Sigmoid colon (tissue), 6 donors: ENCODE measurements at regions not wholly inside any gene's neighbourhood (a gene's known extent, or its start where the extent isn't known, plus 50 kb on each side); places are given as distances from the start of the nearest gene placed in this dataset.

Source experiments
- DNase-seq: peaks from one replicate; pipeline ENCODE4 v3.0.0-alpha.2; 2019
- H3K27ac ChIP-seq, 4 donors: fragments of 200-600 bp; sonication (generic); one replicate each; pipeline ENCODE4 v1.5.1; 2016 to 2019; ENCODE audit warnings: mild to moderate bottlenecking in 1 of 4
- H3K27me3 ChIP-seq, 3 donors: fragments of 200-600 bp; sonication (generic); one replicate each; pipeline ENCODE4 v1.5.1; 2019; ENCODE audit warnings: mild to moderate bottlenecking in 1 of 3
- H3K36me3 ChIP-seq, 4 donors: fragments of 200-600 bp; sonication (generic); one replicate each; pipeline ENCODE4 v1.5.1; 2016 to 2019
- H3K4me1 ChIP-seq, 4 donors: fragments of 200-600 bp; sonication (generic); one replicate each; pipeline ENCODE4 v1.5.1; 2017 to 2019
- H3K4me3 ChIP-seq, 4 donors: fragments of 200-600 bp; sonication (generic); one replicate each; pipeline ENCODE4 v1.5.1; 2017 to 2019; ENCODE audit warnings: mild to moderate bottlenecking in 2 of 4, moderate library complexity in 1 of 4
- H3K9me3 ChIP-seq, 4 donors: fragments of 200-600 bp in 3 of 4; sonication (generic) in 3 of 4; one replicate each; pipeline versions ENCODE4 v1.5.1 to v1.6.1; 2013 to 2019
- EP300 ChIP-seq, 4 donors: sonication (generic); formaldehyde crosslinking; IDR thresholded peaks; one replicate each; pipeline ENCODE4 v1.6.1; 2017; ENCODE audit warnings: antibody characterized with exemption in 4 of 4
- POLR2A ChIP-seq, 2 donors: fragments of 450-650 bp; IDR thresholded peaks; one replicate each; pipeline ENCODE4 v1.6.1; 2016; ENCODE audit warnings: antibody characterized with exemption in 2 of 2, mild to moderate bottlenecking in 2 of 2, moderate library complexity in 2 of 2
- POLR2AphosphoS5 ChIP-seq, 4 donors: sonication (generic); formaldehyde crosslinking; IDR thresholded peaks; one replicate each; pipeline ENCODE4 v1.6.1; 2017; ENCODE audit warnings: antibody characterized with exemption in 4 of 4
- WGBS, 2 donors: extraction: QIAGEN DNeasy Blood & Tissue Kit; methylation state at CpG; one replicate each; pipeline ENCODE4 v1.1.7; 2013; 5-methylcytosine and 5-hydroxymethylcytosine counted together
- intact Hi-C: fragments of 100-400 bp; cut with DNase I; formaldehyde crosslinking; loops from one replicate; pipeline ENCODE4 v1.15.1; 2023
- TF ChIP-seq, protein P1 (sequence below), 4 experiments: fragments of 450-650 bp in 3 of 4; fragments of 200-600 bp in 1 of 4; IDR thresholded peaks; one replicate each; pipeline ENCODE4 v1.5.1; 2016 to 2019; ENCODE audit warnings: antibody characterized with exemption in 4 of 4, mild to moderate bottlenecking in 3 of 4, moderate library complexity in 2 of 4
- donor health status: healthy with polysubstance abuse.
- donor health status: healthy.

GRCh38 chr7:156022483-156023459 is 210.5 kb upstream of the SHH start:
- no peak for DNase-seq

GRCh38 chr7:156021471-156021870 is 209.2 kb upstream of the SHH start:
- 89 to 90% methylated on average over 9 of the region's 9 CpGs for WGBS, 2 donors
- TF ChIP-seq POLR2A (IDR thresholded peaks at IDR 0.05) (no peak), POLR2AphosphoS5 (IDR thresholded peaks at IDR 0.05) (no peak), EP300 (IDR thresholded peaks at IDR 0.05) (no peak)
- TF ChIP-seq, protein P1, sequence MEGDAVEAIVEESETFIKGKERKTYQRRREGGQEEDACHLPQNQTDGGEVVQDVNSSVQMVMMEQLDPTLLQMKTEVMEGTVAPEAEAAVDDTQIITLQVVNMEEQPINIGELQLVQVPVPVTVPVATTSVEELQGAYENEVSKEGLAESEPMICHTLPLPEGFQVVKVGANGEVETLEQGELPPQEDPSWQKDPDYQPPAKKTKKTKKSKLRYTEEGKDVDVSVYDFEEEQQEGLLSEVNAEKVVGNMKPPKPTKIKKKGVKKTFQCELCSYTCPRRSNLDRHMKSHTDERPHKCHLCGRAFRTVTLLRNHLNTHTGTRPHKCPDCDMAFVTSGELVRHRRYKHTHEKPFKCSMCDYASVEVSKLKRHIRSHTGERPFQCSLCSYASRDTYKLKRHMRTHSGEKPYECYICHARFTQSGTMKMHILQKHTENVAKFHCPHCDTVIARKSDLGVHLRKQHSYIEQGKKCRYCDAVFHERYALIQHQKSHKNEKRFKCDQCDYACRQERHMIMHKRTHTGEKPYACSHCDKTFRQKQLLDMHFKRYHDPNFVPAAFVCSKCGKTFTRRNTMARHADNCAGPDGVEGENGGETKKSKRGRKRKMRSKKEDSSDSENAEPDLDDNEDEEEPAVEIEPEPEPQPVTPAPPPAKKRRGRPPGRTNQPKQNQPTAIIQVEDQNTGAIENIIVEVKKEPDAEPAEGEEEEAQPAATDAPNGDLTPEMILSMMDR (IDR thresholded peaks at IDR 0.05) = no peak
- no peak for DNase-seq
- no peak overlapping the region for H3K27ac ChIP-seq
- H3K9me3 ChIP-seq = no peaks in the 10 kb centered on the region
- no peak overlapping the region for H3K4me3 ChIP-seq
- H3K36me3 ChIP-seq = no peaks in the 10 kb centered on the region
- no peaks in the 10 kb centered on the region for H3K27me3 ChIP-seq
- intact Hi-C loops = no loop called here
- H3K4me1 ChIP-seq = no peaks in the 10 kb centered on the region

More at GRCh38 chr7:156022483-156023459, 210.5 kb upstream of the SHH start:
- Histone ChIP-seq H3K36me3 (no peaks in the 10 kb centered on the region), H3K4me1 (no peaks in the 10 kb centered on the region), H3K4me3 (no peak overlapping the region), H3K9me3 (no peaks in the 10 kb centered on the region), H3K27ac (no peak overlapping the region), H3K27me3 (no peaks in the 10 kb centered on the region)
- intact Hi-C loops = no loop called here
- TF ChIP-seq EP300 (IDR thresholded peaks at IDR 0.05) (no peak), POLR2AphosphoS5 (IDR thresholded peaks at IDR 0.05) (no peak)
- TF ChIP-seq, protein P1 (IDR thresholded peaks at IDR 0.05) = no peak
- 88 to 90% methylated on average over 26 of the region's 26 CpGs for WGBS, 2 donors

- no peak overlapping the region for H3K27ac ChIP-seq
- H3K4me3 ChIP-seq = no peak overlapping the region
- 73 to 75% methylated on average over 5 of the region's 5 CpGs for WGBS, 2 donors
- TF ChIP-seq POLR2A (IDR thresholded peaks at IDR 0.05) = no peak
- TF ChIP-seq, protein P1 (IDR thresholded peaks at IDR 0.05) = no peak
- no peak for DNase-seq
- H3K27me3 ChIP-seq = no peaks in the 10 kb centered on the region
- intact Hi-C loops = no loop called here
- no peaks in the 10 kb centered on the region for H3K4me1 ChIP-seq
- H3K36me3 ChIP-seq = no peaks in the 10 kb centered on the region
- no peaks in the 10 kb centered on the region for H3K9me3 ChIP-seq
These were observed 208.3 kb upstream of the SHH start for GRCh38 chr7:156020566-156020965.

DNA sequence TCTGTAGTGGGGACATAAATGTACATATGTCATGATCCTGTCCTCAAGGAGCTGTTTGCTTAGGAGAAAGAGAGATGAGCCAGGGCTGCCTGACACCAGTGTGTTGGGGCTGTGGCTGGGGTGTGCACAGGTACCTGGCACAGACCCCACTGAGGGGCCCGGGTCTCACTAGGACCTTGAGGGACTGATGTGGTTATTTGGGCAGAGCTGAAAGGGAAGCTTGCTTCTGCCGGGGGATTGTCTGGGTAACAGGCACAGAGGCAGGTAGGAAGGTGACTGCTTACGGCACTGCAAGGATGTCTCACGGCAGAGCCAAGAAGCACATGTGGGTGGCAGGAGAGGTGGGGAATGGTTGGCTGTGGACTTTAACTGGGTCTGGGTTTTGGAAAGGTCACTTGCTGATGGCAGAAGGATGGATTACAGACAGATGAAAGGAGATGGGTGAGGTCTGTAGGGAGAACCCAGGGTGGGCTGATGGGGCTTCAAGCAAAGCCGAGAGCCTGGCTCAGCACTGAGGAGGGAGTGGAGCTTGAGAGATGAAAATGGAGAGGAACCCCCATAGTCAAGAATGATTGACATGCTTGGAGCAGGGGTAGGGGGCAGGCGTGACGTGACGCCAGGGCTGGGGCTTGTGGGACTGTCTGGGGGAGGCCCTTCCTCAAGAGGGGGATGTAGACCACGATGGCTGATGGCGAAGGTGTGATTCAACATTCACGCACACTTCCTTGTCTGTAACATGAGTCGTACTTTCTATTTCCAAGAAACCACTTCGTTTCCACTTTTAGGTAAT is 207.7 kb upstream of the SHH start:
- no peaks in the 10 kb centered on the region for H3K36me3 ChIP-seq
- H3K27ac ChIP-seq = no peak overlapping the region
- intact Hi-C loops = no loop called here
- H3K4me1 ChIP-seq = no peaks in the 10 kb centered on the region
- H3K9me3 ChIP-seq = no peaks in the 10 kb centered on the region
- WGBS, 2 donors = 84 to 91% methylated on average over 13 of the region's 13 CpGs
- H3K27me3 ChIP-seq = no peaks in the 10 kb centered on the region
- TF ChIP-seq POLR2A (IDR thresholded peaks at IDR 0.05) (no peak), POLR2AphosphoS5 (IDR thresholded peaks at IDR 0.05) (no peak), EP300 (IDR thresholded peaks at IDR 0.05) (no peak)
- TF ChIP-seq, protein P1 (IDR thresholded peaks at IDR 0.05) = no peak
- no peak for DNase-seq
- H3K4me3 ChIP-seq = no peak overlapping the region
